SK-N-SH (cell line): ENCODE measurements at regions not wholly inside any gene's neighbourhood (a gene's known extent, or its start where the extent isn't known, plus 50 kb on each side); places are given as distances from the start of the nearest gene placed in this dataset.

ENCODE experiments used
- CTCF ChIP-seq: fragments of 200-600 bp; sonication (generic); IDR thresholded peaks from 2 replicates; pipeline ENCODE4 v1.6.1; 2017; ENCODE audit warnings: antibody characterized with exemption, mild to moderate bottlenecking, moderate library complexity
- ELF1 ChIP-seq: IDR thresholded peaks from 2 replicates; pipeline ENCODE4 v1.4.0; 2012
- GABPA ChIP-seq: IDR thresholded peaks from 2 replicates; pipeline ENCODE4 v1.4.0; 2012; ENCODE audit warnings: low read depth, mild to moderate bottlenecking
- MAX ChIP-seq: IDR thresholded peaks from 2 replicates; pipeline ENCODE4 v1.4.0; 2012; ENCODE audit warnings: low read depth
- MXI1 ChIP-seq: IDR thresholded peaks from 2 replicates; pipeline ENCODE4 v1.6.1; 2012; ENCODE audit warnings: mild to moderate bottlenecking, low read depth, low read length, improper control_type of control experiment
- POLR2AphosphoS5 ChIP-seq: IDR thresholded peaks from 2 replicates; pipeline ENCODE4 v1.6.1; 2012; ENCODE audit warnings: low read depth, low read length
- RAD21 ChIP-seq: IDR thresholded peaks from 2 replicates; pipeline ENCODE4 v1.6.1; 2012; ENCODE audit warnings: mild to moderate bottlenecking, low read length
- SMC3 ChIP-seq: IDR thresholded peaks from 2 replicates; pipeline ENCODE4 v1.6.1; 2012; ENCODE audit warnings: low read depth, low read length, improper control_type of control experiment
- TAF1 ChIP-seq: IDR thresholded peaks from 2 replicates; pipeline ENCODE4 v1.6.1; 2012; ENCODE audit warnings: low read depth, mild to moderate bottlenecking, low read length, moderate library complexity, borderline replicate concordance
- TCF12 ChIP-seq: IDR thresholded peaks from 2 replicates; pipeline ENCODE4 v1.4.0; 2012
- YY1 ChIP-seq: IDR thresholded peaks from 2 replicates; pipeline ENCODE4 v1.4.0; 2012; ENCODE audit warnings: low read depth, mild to moderate bottlenecking
- ZBTB33 ChIP-seq: IDR thresholded peaks from 2 replicates; pipeline ENCODE4 v1.4.0; 2012; ENCODE audit warnings: low read depth, borderline replicate concordance

GRCh38 chr2:58715344-58715743 is 474.2 kb upstream of the FANCL start:
- TF ChIP-seq TCF12 (no peak), YY1 (no peak), MAX (no peak), CTCF (no peak), POLR2AphosphoS5 (no peak), ELF1 (no peak), RAD21 (no peak), TAF1 (no peak), MXI1 (no peak), SMC3 (no peak), ZBTB33 (no peak), GABPA (no peak)
